Keratinocyte (primary cell): ENCODE measurements at regions not wholly inside any gene's neighbourhood (a gene's known extent, or its start where the extent isn't known, plus 50 kb on each side); places are given as distances from the start of the nearest gene placed in this dataset.

Experiments used
- DNase-seq: peaks from one replicate; pipeline ENCODE4 v3.0.0-alpha.2; 2011; ENCODE audit warnings: low read depth, missing footprints, low spot score
- FAIRE-seq: peaks from 2 replicates; lab custom pipeline; 2011; peaks lifted over from hg19 to GRCh38; lab: Jason Lieb, UNC
- H2AFZ ChIP-seq: 2 replicates; pipeline ENCODE4 v1.6.0; 2012; ENCODE audit warnings: low read length, control low read depth, inconsistent platforms; ENCODE audit not compliant: control insufficient read depth
- H3K27ac ChIP-seq: 2 replicates; pipeline ENCODE4 v1.5.1; 2011; ENCODE audit warnings: low read length; ENCODE audit not compliant: control insufficient read depth, insufficient read depth
- H3K27me3 ChIP-seq: 3 replicates; pipeline ENCODE4 v1.6.0; 2011; ENCODE audit warnings: low read length; ENCODE audit not compliant: control insufficient read depth, insufficient read depth; ENCODE audit errors: extremely low read depth
- H3K36me3 ChIP-seq, 2 experiments: 2 replicates in 1 of 2; 3 replicates in 1 of 2; pipeline ENCODE4 v1.5.1; 2011; ENCODE audit warnings: low read length in 2 of 2, mild to moderate bottlenecking in 1 of 2; ENCODE audit not compliant: control insufficient read depth in 2 of 2, insufficient read depth in 2 of 2; ENCODE audit errors: extremely low read depth in 1 of 2
- H3K4me1 ChIP-seq: 3 replicates; pipeline ENCODE4 v1.5.1; 2011; ENCODE audit warnings: low read length; ENCODE audit not compliant: control insufficient read depth, insufficient read depth; ENCODE audit errors: extremely low read depth
- H3K4me2 ChIP-seq: 3 replicates; pipeline ENCODE4 v1.6.0; 2011; ENCODE audit warnings: low read depth, low read length; ENCODE audit not compliant: control insufficient read depth, insufficient read depth; ENCODE audit errors: extremely low read depth
- H3K4me3 ChIP-seq, 3 experiments: fragments of 200-600 bp in 1 of 3; sonication (generic) in 1 of 3; 2 replicates in 2 of 3; 3 replicates in 1 of 3; pipeline ENCODE4 v1.5.1; 2011 to 2016; ENCODE audit warnings: low read length in 3 of 3, mild to moderate bottlenecking in 3 of 3, control low read depth in 2 of 3, inconsistent platforms in 1 of 3, low read depth in 1 of 3, mixed read lengths in 1 of 3, mixed run types in 1 of 3, moderate library complexity in 1 of 3; ENCODE audit not compliant: control insufficient read depth in 2 of 3, insufficient read depth in 2 of 3; ENCODE audit errors: extremely low read depth in 1 of 3
- H3K79me2 ChIP-seq: 2 replicates; pipeline ENCODE4 v1.6.0; 2012; ENCODE audit warnings: low read length; ENCODE audit not compliant: control insufficient read depth, insufficient read depth
- H3K9ac ChIP-seq: 3 replicates; pipeline ENCODE4 v1.6.0; 2011; ENCODE audit warnings: low read length; ENCODE audit not compliant: control insufficient read depth, insufficient read depth; ENCODE audit errors: extremely low read depth
- H3K9me1 ChIP-seq: 3 replicates; pipeline ENCODE4 v1.6.0; 2011; ENCODE audit warnings: low read length; ENCODE audit not compliant: control insufficient read depth, insufficient read depth; ENCODE audit errors: extremely low read depth
- H3K9me3 ChIP-seq: 2 replicates; pipeline ENCODE4 v1.5.1; 2012; ENCODE audit warnings: low read depth, low read length; ENCODE audit not compliant: control insufficient read depth
- H4K20me1 ChIP-seq: 3 replicates; pipeline ENCODE4 v1.6.0; 2011; ENCODE audit warnings: low read length; ENCODE audit not compliant: control insufficient read depth, insufficient read depth; ENCODE audit errors: extremely low read depth
- CTCF ChIP-seq, 3 experiments: IDR thresholded peaks in 1 of 3; conservative IDR thresholded peaks in 1 of 3; optimal IDR thresholded peaks in 1 of 3; 2 replicates in 2 of 3; 3 replicates in 1 of 3; pipeline versions ENCODE3 to v1.5.1; 2011; ENCODE audit warnings: low read length in 3 of 3, mild to moderate bottlenecking in 3 of 3, moderate library complexity in 2 of 3, control low read depth in 1 of 3, inconsistent platforms in 1 of 3; ENCODE audit not compliant: insufficient read depth in 2 of 3; ENCODE audit errors: extremely low read depth in 1 of 3
- EZH2 ChIP-seq: IDR thresholded peaks from one replicate; pipeline ENCODE4 v1.6.1; 2012; ENCODE audit warnings: inconsistent platforms, mild to moderate bottlenecking, low read length, moderate library complexity
- dilution Hi-C: fragments of 300-500 bp; cut with MboI; formaldehyde crosslinking; loops from one replicate; pipeline ENCODE4 v1.7.0; 2020; ENCODE audit warnings: low sequenced_read_pairs; ENCODE audit not compliant: extremely low pct_ligation_motif_present

- H3K4me2 ChIP-seq, result no peak overlapping the region
- H3K79me2 ChIP-seq, result no peaks in the 10 kb centered on the region
- no peaks in the 10 kb centered on the region for H4K20me1 ChIP-seq
- FAIRE-seq (no peak), DNase-seq (no peak)
- no peak overlapping the region for H3K9ac ChIP-seq
- H3K27me3 ChIP-seq, result peaks cover 5% of the 10 kb centered on the region
- H3K36me3 ChIP-seq, result no peaks in the 10 kb centered on the region
- no peaks in the 10 kb centered on the region for H3K9me3 ChIP-seq
- dilution Hi-C loops, result loop anchor here (25.0 kb wide), 1 partner anchor 377 kb away; no protein-coding TSS in a partner anchor
- no peak overlapping the region for H2AFZ ChIP-seq
- no peak overlapping the region for H3K4me3 ChIP-seq
- TF ChIP-seq EZH2, result no peak
- TF ChIP-seq CTCF (optimal IDR thresholded peaks at IDR 0.05 in 1 of 3, IDR thresholded peaks at IDR 0.05 in 1 of 3, conservative IDR thresholded peaks at IDR 0.05 in 1 of 3; ENCODE audit: extremely low read depth in 1 of 3, insufficient read depth in 2 of 3, low read length in 3 of 3), result no peak
- H3K27ac ChIP-seq, result no peak overlapping the region
- no peaks in the 10 kb centered on the region for H3K4me1 ChIP-seq
- H3K9me1 ChIP-seq, result no peaks in the 10 kb centered on the region
Observed at GRCh38 chr11:129739339-129739738, 76.3 kb upstream of the TMEM45B start.

- TF ChIP-seq CTCF (optimal IDR thresholded peaks at IDR 0.05 in 1 of 3, IDR thresholded peaks at IDR 0.05 in 1 of 3, conservative IDR thresholded peaks at IDR 0.05 in 1 of 3; ENCODE audit: extremely low read depth in 1 of 3, insufficient read depth in 2 of 3, low read length in 3 of 3) (no peak), EZH2 (no peak)
- dilution Hi-C loops, result loop anchor here (25.0 kb wide), 1 partner anchor 378 kb away; no protein-coding TSS in a partner anchor
- DNase-seq (no peak), FAIRE-seq (no peak)
- H3K9ac ChIP-seq, result no peak overlapping the region
- H3K9me3 ChIP-seq, result no peaks in the 10 kb centered on the region
- H3K4me2 ChIP-seq, result no peak overlapping the region
- H3K4me3 ChIP-seq, result no peak overlapping the region
- peaks cover 5% of the 10 kb centered on the region for H3K27me3 ChIP-seq
- H3K36me3 ChIP-seq, result no peaks in the 10 kb centered on the region
- no peaks in the 10 kb centered on the region for H3K9me1 ChIP-seq
- H3K4me1 ChIP-seq, result no peaks in the 10 kb centered on the region
- no peak overlapping the region for H3K27ac ChIP-seq
- H2AFZ ChIP-seq, result no peak overlapping the region
- no peaks in the 10 kb centered on the region for H4K20me1 ChIP-seq
- no peaks in the 10 kb centered on the region for H3K79me2 ChIP-seq
Observed at GRCh38 chr11:129740125-129740719, 75.4 kb upstream of the TMEM45B start.
